Lower lobe of right lung (tissue), 2 donors: ENCODE measurements at regions not wholly inside any gene's neighbourhood (a gene's known extent, or its start where the extent isn't known, plus 50 kb on each side); places are given as distances from the start of the nearest gene placed in this dataset.

Source experiments
- ATAC-seq, 2 donors: fragments of 200-7000 bp; cut with Tn5 transposase; one replicate each; pipeline ENCODE4 v1.9.1; 2020 to 2022; ENCODE audit warnings: mild to moderate bottlenecking in 2 of 2, moderate library complexity in 2 of 2
- DNase-seq: peaks from one replicate; pipeline ENCODE4 v3.0.0-alpha.2; 2020
- H3K27ac ChIP-seq: fragments of 200-600 bp; one replicate; pipeline ENCODE4 v1.8.0; 2022
- H3K27me3 ChIP-seq: fragments of 200-600 bp; one replicate; pipeline ENCODE4 v1.8.0; 2022; ENCODE audit warnings: low read depth
- H3K36me3 ChIP-seq: fragments of 200-600 bp; one replicate; pipeline ENCODE4 v1.8.0; 2022; ENCODE audit warnings: mild to moderate bottlenecking
- H3K4me1 ChIP-seq: fragments of 200-600 bp; one replicate; pipeline ENCODE4 v1.8.0; 2022
- H3K4me3 ChIP-seq: fragments of 200-600 bp; one replicate; pipeline ENCODE4 v1.8.0; 2022; ENCODE audit warnings: mild to moderate bottlenecking
- H3K9me3 ChIP-seq: fragments of 200-600 bp; one replicate; pipeline ENCODE4 v1.8.0; 2022
- CTCF ChIP-seq: fragments of 200-600 bp; IDR thresholded peaks from one replicate; pipeline ENCODE4 v1.8.0; 2022; ENCODE audit warnings: antibody characterized with exemption, mild to moderate bottlenecking
- intact Hi-C: fragments of 100-400 bp; cut with DNase I; formaldehyde crosslinking; loops from one replicate; pipeline ENCODE4 v1.11.0; 2022
- donor health status: DM: no; HTN: yes; CAD: no; lungs with severe emphysema.

GRCh38 chr4:17163156-17163771, 264.8 kb upstream of the LDB2 start:
- DNase-seq, result no peak
- Histone ChIP-seq H3K27ac (no peak overlapping the region), H3K27me3 (no peaks in the 10 kb centered on the region), H3K4me3 (no peak overlapping the region), H3K36me3 (no peaks in the 10 kb centered on the region), H3K4me1 (no peaks in the 10 kb centered on the region), H3K9me3 (peaks cover 7% of the 10 kb centered on the region)
- no peak for TF ChIP-seq CTCF
- intact Hi-C loops, result no loop called here
- ATAC-seq, result no peak

- TF ChIP-seq CTCF, result no peak
- no peak for DNase-seq
- no peak for ATAC-seq
- no peaks in the 10 kb centered on the region for H3K36me3 ChIP-seq
- H3K4me3 ChIP-seq, result no peak overlapping the region
- H3K27ac ChIP-seq, result no peak overlapping the region
- H3K4me1 ChIP-seq, result no peaks in the 10 kb centered on the region
- H3K9me3 ChIP-seq, result peaks cover 7% of the 10 kb centered on the region
- intact Hi-C loops, result no loop called here
- no peaks in the 10 kb centered on the region for H3K27me3 ChIP-seq
Observed at GRCh38 chr4:17157304-17157703, 258.9 kb upstream of the LDB2 start.

GRCh38 chr4:17155486-17155885, 257.0 kb upstream of the LDB2 start:
- ATAC-seq, result no peak
- TF ChIP-seq CTCF, result no peak
- H3K27me3 ChIP-seq, result no peaks in the 10 kb centered on the region

GRCh38 chr4:17153572-17153971, 255.1 kb upstream of the LDB2 start:
- Histone ChIP-seq H3K27ac (no peak overlapping the region), H3K4me1 (no peaks in the 10 kb centered on the region), H3K4me3 (no peak overlapping the region), H3K9me3 (no peaks in the 10 kb centered on the region), H3K27me3 (no peaks in the 10 kb centered on the region), H3K36me3 (no peaks in the 10 kb centered on the region)
- no peak for TF ChIP-seq CTCF
- DNase-seq (no peak), ATAC-seq (no peak)
- intact Hi-C loops, result no loop called here

More at GRCh38 chr4:17155486-17155885, 257.0 kb upstream of the LDB2 start:
- Histone ChIP-seq H3K9me3 (no peaks in the 10 kb centered on the region), H3K4me1 (no peaks in the 10 kb centered on the region), H3K4me3 (no peak overlapping the region), H3K36me3 (no peaks in the 10 kb centered on the region), H3K27ac (no peak overlapping the region)
- intact Hi-C loops, result no loop called here
- DNase-seq, result no peak

GRCh38 chr4:17152941-17153540, 254.6 kb upstream of the LDB2 start:
- no peaks in the 10 kb centered on the region for H3K36me3 ChIP-seq

More at GRCh38 chr4:17152941-17153540, 254.6 kb upstream of the LDB2 start:
- DNase-seq (no peak), ATAC-seq (no peak)
- TF ChIP-seq CTCF, result no peak
- Histone ChIP-seq H3K4me3 (no peak overlapping the region), H3K4me1 (no peaks in the 10 kb centered on the region), H3K27me3 (no peaks in the 10 kb centered on the region), H3K27ac (no peak overlapping the region), H3K9me3 (no peaks in the 10 kb centered on the region)
- intact Hi-C loops, result no loop called here
